ENCODE measurements at regions not wholly inside any gene's neighbourhood (a gene's known extent, or its start where the extent isn't known, plus 50 kb on each side); places are given as distances from the start of the nearest gene placed in this dataset.

DNA sequence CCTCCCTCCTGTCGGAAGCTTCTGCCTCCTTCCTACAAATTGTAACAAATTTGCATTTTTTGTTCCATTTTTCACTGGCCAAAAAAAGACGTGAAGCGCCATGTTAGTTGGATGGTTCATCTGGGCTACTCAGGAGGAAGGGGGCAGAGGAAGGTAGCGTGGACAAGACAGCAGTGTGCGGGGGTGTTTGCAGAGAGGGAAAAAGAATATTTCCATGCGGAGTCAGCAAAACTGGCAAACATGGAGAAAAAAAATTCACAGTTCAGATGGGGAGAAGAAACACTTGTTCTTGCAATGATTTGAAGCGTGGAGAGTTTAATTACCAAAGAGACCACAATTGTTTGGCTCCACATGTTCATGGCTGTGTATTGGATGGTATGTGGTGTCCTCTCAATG is 138.8 kb upstream of the ERCC4 start:
- TF ChIP-seq, protein P1, sequence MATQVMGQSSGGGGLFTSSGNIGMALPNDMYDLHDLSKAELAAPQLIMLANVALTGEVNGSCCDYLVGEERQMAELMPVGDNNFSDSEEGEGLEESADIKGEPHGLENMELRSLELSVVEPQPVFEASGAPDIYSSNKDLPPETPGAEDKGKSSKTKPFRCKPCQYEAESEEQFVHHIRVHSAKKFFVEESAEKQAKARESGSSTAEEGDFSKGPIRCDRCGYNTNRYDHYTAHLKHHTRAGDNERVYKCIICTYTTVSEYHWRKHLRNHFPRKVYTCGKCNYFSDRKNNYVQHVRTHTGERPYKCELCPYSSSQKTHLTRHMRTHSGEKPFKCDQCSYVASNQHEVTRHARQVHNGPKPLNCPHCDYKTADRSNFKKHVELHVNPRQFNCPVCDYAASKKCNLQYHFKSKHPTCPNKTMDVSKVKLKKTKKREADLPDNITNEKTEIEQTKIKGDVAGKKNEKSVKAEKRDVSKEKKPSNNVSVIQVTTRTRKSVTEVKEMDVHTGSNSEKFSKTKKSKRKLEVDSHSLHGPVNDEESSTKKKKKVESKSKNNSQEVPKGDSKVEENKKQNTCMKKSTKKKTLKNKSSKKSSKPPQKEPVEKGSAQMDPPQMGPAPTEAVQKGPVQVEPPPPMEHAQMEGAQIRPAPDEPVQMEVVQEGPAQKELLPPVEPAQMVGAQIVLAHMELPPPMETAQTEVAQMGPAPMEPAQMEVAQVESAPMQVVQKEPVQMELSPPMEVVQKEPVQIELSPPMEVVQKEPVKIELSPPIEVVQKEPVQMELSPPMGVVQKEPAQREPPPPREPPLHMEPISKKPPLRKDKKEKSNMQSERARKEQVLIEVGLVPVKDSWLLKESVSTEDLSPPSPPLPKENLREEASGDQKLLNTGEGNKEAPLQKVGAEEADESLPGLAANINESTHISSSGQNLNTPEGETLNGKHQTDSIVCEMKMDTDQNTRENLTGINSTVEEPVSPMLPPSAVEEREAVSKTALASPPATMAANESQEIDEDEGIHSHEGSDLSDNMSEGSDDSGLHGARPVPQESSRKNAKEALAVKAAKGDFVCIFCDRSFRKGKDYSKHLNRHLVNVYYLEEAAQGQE (IDR thresholded peaks at IDR 0.05; ENCODE audit: low read depth), result no peak
- TF ChIP-seq EZH2phosphoT487 (IDR thresholded peaks at IDR 0.05; ENCODE audit: borderline replicate concordance) (no peak), POLR2AphosphoS5 (IDR thresholded peaks at IDR 0.05; ENCODE audit: low read depth, low read length) (no peak), ZNF274 (IDR thresholded peaks at IDR 0.05; ENCODE audit: low read depth, low read length) (no peak), YY1 (IDR thresholded peaks at IDR 0.05; ENCODE audit: extremely low read depth, insufficient replicate concordance, low read depth, low read length) (no peak), POLR2A (IDR thresholded peaks at IDR 0.05; ENCODE audit: borderline replicate concordance, extremely low read depth, insufficient read depth, insufficient read length) (no peak), SIN3A (IDR thresholded peaks at IDR 0.05; ENCODE audit: low read depth) (no peak), EZH2 (IDR thresholded peaks at IDR 0.05) (no peak), CEBPB (IDR thresholded peaks at IDR 0.05; ENCODE audit: low read depth) (no peak)
- TF ChIP-seq, protein P2, sequence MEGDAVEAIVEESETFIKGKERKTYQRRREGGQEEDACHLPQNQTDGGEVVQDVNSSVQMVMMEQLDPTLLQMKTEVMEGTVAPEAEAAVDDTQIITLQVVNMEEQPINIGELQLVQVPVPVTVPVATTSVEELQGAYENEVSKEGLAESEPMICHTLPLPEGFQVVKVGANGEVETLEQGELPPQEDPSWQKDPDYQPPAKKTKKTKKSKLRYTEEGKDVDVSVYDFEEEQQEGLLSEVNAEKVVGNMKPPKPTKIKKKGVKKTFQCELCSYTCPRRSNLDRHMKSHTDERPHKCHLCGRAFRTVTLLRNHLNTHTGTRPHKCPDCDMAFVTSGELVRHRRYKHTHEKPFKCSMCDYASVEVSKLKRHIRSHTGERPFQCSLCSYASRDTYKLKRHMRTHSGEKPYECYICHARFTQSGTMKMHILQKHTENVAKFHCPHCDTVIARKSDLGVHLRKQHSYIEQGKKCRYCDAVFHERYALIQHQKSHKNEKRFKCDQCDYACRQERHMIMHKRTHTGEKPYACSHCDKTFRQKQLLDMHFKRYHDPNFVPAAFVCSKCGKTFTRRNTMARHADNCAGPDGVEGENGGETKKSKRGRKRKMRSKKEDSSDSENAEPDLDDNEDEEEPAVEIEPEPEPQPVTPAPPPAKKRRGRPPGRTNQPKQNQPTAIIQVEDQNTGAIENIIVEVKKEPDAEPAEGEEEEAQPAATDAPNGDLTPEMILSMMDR (IDR thresholded peaks at IDR 0.05 in 2 of 3, conservative IDR thresholded peaks at IDR 0.05 in 1 of 3; ENCODE audit: borderline replicate concordance in 1 of 3, insufficient read depth in 1 of 3, low read depth in 2 of 3, low read length in 2 of 3), result no peak
- TF ChIP-seq, protein P3, sequence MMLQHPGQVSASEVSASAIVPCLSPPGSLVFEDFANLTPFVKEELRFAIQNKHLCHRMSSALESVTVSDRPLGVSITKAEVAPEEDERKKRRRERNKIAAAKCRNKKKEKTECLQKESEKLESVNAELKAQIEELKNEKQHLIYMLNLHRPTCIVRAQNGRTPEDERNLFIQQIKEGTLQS (IDR thresholded peaks at IDR 0.05), result no peak
- TF ChIP-seq, protein P4, sequence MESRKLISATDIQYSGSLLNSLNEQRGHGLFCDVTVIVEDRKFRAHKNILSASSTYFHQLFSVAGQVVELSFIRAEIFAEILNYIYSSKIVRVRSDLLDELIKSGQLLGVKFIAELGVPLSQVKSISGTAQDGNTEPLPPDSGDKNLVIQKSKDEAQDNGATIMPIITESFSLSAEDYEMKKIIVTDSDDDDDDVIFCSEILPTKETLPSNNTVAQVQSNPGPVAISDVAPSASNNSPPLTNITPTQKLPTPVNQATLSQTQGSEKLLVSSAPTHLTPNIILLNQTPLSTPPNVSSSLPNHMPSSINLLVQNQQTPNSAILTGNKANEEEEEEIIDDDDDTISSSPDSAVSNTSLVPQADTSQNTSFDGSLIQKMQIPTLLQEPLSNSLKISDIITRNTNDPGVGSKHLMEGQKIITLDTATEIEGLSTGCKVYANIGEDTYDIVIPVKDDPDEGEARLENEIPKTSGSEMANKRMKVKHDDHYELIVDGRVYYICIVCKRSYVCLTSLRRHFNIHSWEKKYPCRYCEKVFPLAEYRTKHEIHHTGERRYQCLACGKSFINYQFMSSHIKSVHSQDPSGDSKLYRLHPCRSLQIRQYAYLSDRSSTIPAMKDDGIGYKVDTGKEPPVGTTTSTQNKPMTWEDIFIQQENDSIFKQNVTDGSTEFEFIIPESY (IDR thresholded peaks at IDR 0.05; ENCODE audit: extremely low read depth, insufficient replicate concordance, low read length), result no peak
- TF ChIP-seq, protein P5, sequence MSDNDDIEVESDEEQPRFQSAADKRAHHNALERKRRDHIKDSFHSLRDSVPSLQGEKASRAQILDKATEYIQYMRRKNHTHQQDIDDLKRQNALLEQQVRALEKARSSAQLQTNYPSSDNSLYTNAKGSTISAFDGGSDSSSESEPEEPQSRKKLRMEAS (IDR thresholded peaks at IDR 0.05), result no peak
